LNCaP clone FGC (cell line): ENCODE measurements at regions not wholly inside any gene's neighbourhood (a gene's known extent, or its start where the extent isn't known, plus 50 kb on each side); places are given as distances from the start of the nearest gene placed in this dataset.

Experiments
- DNase-seq: peaks from one replicate; pipeline ENCODE4 v3.0.0-alpha.2; 2011; ENCODE audit warnings: low read depth
- H3K4me3 ChIP-seq: 2 replicates; pipeline ENCODE4 v1.5.1; 2011; ENCODE audit warnings: mild to moderate bottlenecking, low read depth, low read length, control low read depth
- TF ChIP-seq, protein P1 (sequence below): IDR thresholded peaks from 2 replicates; pipeline ENCODE4 v1.5.1; 2012; ENCODE audit warnings: mild to moderate bottlenecking; ENCODE audit not compliant: control insufficient read depth, insufficient read depth; ENCODE audit errors: extremely low read depth

GRCh38 chr5:116827078-116827477, 252.5 kb upstream of the SEMA6A start:
- H3K4me3 ChIP-seq = no peak overlapping the region
- TF ChIP-seq, protein P1, sequence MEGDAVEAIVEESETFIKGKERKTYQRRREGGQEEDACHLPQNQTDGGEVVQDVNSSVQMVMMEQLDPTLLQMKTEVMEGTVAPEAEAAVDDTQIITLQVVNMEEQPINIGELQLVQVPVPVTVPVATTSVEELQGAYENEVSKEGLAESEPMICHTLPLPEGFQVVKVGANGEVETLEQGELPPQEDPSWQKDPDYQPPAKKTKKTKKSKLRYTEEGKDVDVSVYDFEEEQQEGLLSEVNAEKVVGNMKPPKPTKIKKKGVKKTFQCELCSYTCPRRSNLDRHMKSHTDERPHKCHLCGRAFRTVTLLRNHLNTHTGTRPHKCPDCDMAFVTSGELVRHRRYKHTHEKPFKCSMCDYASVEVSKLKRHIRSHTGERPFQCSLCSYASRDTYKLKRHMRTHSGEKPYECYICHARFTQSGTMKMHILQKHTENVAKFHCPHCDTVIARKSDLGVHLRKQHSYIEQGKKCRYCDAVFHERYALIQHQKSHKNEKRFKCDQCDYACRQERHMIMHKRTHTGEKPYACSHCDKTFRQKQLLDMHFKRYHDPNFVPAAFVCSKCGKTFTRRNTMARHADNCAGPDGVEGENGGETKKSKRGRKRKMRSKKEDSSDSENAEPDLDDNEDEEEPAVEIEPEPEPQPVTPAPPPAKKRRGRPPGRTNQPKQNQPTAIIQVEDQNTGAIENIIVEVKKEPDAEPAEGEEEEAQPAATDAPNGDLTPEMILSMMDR = no peak
- DNase-seq = no peak

DNA sequence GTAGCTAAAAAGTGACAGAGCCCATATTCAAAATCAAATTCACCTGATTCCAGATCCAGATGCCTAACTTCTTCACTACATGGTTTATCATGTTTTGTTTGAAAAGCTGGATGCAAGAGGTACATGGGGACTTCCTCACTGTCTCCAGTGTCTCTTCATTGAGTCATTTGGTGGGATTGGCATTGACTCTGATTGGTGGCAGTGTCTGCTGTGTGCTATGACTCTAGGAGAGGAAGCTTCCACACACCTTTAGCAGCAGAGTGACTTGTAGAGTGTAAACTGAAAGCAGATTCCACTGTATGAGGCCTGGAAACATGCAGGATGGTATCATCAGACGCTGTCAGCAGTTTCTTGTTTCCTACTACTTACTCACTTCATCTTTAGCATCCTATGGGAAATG, 250.9 kb upstream of the SEMA6A start:
- no peak for DNase-seq
- H3K4me3 ChIP-seq = no peak overlapping the region
- TF ChIP-seq, protein P1 = no peak

DNA sequence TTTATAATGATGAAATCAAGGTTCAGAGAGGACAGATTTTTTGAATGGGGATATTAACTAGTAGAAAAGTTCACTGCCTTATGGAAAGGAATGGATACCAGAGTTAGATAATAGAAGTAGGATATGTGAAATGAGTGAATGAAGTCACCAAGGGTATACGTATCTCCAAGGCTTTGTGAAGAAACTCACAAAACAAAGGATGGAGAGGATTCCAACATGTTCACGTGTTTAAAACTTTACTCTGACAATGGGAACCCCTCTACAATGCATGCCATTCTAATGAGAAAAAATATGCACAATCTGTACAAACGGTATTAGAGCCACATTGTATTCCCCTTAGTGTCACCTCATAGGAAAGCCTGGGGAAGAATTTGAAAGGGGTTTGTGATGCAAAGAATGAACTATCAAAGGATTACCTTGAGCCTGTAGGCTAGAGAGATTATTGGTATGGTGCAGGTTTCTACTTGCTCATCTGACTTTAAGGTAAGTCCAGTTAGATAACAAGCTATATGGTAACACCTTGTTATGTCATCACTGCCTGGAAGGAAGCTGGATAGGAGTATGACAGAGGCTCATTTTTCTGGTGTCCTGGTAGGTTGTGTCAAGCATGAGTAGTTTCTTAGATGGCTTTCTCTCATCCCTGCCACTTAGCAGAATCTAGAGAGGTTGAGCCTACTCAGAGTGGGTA, 250.3 kb upstream of the SEMA6A start:
- TF ChIP-seq, protein P1 = no peak
- DNase-seq = no peak
- no peak overlapping the region for H3K4me3 ChIP-seq

DNA sequence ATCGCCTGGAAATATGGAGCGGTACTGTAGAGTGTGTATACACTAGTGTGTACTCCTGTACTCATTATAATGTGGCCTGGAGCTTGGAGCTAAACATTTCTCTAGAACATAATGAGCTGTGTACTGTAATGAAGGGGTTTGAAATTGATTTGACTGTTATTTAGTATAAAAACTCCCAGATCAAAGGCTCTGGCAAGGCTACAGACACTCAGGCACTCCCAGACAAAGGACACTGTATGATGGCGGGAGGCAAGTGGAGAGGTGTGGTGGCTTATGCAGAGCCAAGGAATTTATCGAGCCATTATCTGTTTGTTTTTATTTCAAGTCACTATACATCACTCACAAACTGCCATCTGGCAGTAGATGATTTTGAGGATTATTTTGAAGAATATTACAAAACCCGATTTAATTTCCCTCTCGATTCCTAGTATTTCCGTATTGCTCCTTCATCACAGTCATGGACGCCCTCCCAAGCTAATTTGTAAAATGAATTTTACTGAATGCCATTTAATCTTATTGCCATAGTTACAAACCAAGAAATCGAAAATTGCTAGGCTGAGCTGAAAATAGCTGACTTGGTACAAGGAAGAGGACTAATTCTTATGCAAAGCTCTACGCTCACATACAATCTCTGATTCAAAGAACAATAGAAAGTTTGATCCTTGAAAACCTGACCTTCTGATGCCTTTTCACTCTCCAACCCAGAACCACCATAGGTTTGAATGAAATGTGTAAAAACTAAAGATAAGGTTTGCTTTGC, 240.2 kb upstream of the SEMA6A start:
- no peak overlapping the region for H3K4me3 ChIP-seq
- TF ChIP-seq, protein P1 = no peak
- DNase-seq = no peak

- no peak overlapping the region for H3K4me3 ChIP-seq
- DNase-seq = no peak
- TF ChIP-seq, protein P1 = no peak
Measured at GRCh38 chr5:116813906-116814305, 239.3 kb upstream of the SEMA6A start.

- DNase-seq = no peak
- no peak overlapping the region for H3K4me3 ChIP-seq
- TF ChIP-seq, protein P1 = no peak
Measured at GRCh38 chr5:116813356-116813755, 238.7 kb upstream of the SEMA6A start.
